Activated CD4-positive, alpha-beta T cell treated with anti-CD3 and anti-CD28 coated beads, Interleukin-2, amount 10 ng/mL, durations not matched to agents 7 days and 5 days (primary cell): ENCODE measurements at regions not wholly inside any gene's neighbourhood (a gene's known extent, or its start where the extent isn't known, plus 50 kb on each side); places are given as distances from the start of the nearest gene placed in this dataset.

Source experiments
- CTCF ChIA-PET: fragments of 350-600 bp; sonication (Branson Sonifier 250); formaldehyde crosslinking; loops from one replicate; lab custom pipeline; 2021; ENCODE audit warnings: antibody characterized with exemption; lab: Charles Lee
- POLR2A ChIA-PET: fragments of 350-600 bp; sonication (Branson Sonifier 250); formaldehyde crosslinking; loops from one replicate; lab custom pipeline; 2021; ENCODE audit warnings: antibody characterized with exemption; lab: Charles Lee
- DNase-seq: peaks from one replicate; pipeline ENCODE4 v3.0.0-alpha.2; 2020
- H3K27ac Mint-ChIP-seq: one replicate; pipeline ENCODE4 v1.8.0; 2021; ENCODE audit warnings: mild to moderate bottlenecking, moderate library complexity, mixed read lengths
- H3K27me3 Mint-ChIP-seq: one replicate; pipeline ENCODE4 v1.8.0; 2021; ENCODE audit warnings: mixed read lengths
- H3K36me3 Mint-ChIP-seq: one replicate; pipeline ENCODE4 v1.8.0; 2021; ENCODE audit warnings: low read depth, mixed read lengths
- H3K4me1 Mint-ChIP-seq: one replicate; pipeline ENCODE4 v1.8.0; 2021; ENCODE audit warnings: mixed read lengths
- H3K4me3 Mint-ChIP-seq: one replicate; pipeline ENCODE4 v1.8.0; 2021; ENCODE audit warnings: mild to moderate bottlenecking, moderate library complexity, mixed read lengths
- H3K9me3 Mint-ChIP-seq: one replicate; pipeline ENCODE4 v1.8.0; 2021; ENCODE audit warnings: mixed read lengths

- no peak for DNase-seq
- H3K27ac Mint-ChIP-seq = no peak overlapping the region
- CTCF ChIA-PET = interaction anchor here (0.9 to 1.1 kb wide), 3 partner anchors 19 to 96 kb away, joined by 3 read pairs; no protein-coding TSS in a partner anchor
- H3K4me1 Mint-ChIP-seq = peaks cover 12% of the 10 kb centered on the region
- peaks cover 3% of the 10 kb centered on the region for H3K36me3 Mint-ChIP-seq
- peaks cover 9% of the 10 kb centered on the region for H3K9me3 Mint-ChIP-seq
- no peak overlapping the region for H3K4me3 Mint-ChIP-seq
- POLR2A ChIA-PET = no interaction called here
- peaks cover 4% of the 10 kb centered on the region for H3K27me3 Mint-ChIP-seq
These were observed 317.9 kb upstream of the KLF6 start for GRCh38 chr10:4102802-4103344.

GRCh38 chr10:4101918-4102654 lies 317.1 kb upstream of the KLF6 start:
- POLR2A ChIA-PET = no interaction called here
- CTCF ChIA-PET = interaction anchor here (0.9 to 1.1 kb wide), 3 partner anchors 19 to 95 kb away, joined by 3 read pairs; no protein-coding TSS in a partner anchor
- Mint-ChIP-seq H3K27ac (no peak overlapping the region), H3K4me3 (no peak overlapping the region), H3K9me3 (peaks cover 9% of the 10 kb centered on the region), H3K4me1 (peaks cover 9% of the 10 kb centered on the region), H3K27me3 (peaks cover 5% of the 10 kb centered on the region), H3K36me3 (peaks cover under 1% of the 10 kb centered on the region)
- no peak for DNase-seq

- H3K36me3 Mint-ChIP-seq = no peaks in the 10 kb centered on the region
- H3K4me1 Mint-ChIP-seq = peaks cover 9% of the 10 kb centered on the region
- no peak overlapping the region for H3K4me3 Mint-ChIP-seq
- no peak overlapping the region for H3K27ac Mint-ChIP-seq
- H3K27me3 Mint-ChIP-seq = peaks cover 5% of the 10 kb centered on the region
- no peak for DNase-seq
- ChIA-PET POLR2A (no interaction called here), CTCF (no interaction called here)
- peaks cover 7% of the 10 kb centered on the region for H3K9me3 Mint-ChIP-seq
These were observed 315.4 kb upstream of the KLF6 start for GRCh38 chr10:4100380-4100779.

- H3K4me3 Mint-ChIP-seq = no peak overlapping the region
- POLR2A ChIA-PET = no interaction called here
- no peak for DNase-seq
- H3K9me3 Mint-ChIP-seq = no peaks in the 10 kb centered on the region
- peaks cover 9% of the 10 kb centered on the region for H3K4me1 Mint-ChIP-seq
- no peak overlapping the region for H3K27ac Mint-ChIP-seq
- no peaks in the 10 kb centered on the region for H3K36me3 Mint-ChIP-seq
- peaks cover 5% of the 10 kb centered on the region for H3K27me3 Mint-ChIP-seq
- CTCF ChIA-PET = no interaction called here
These were observed 314.2 kb upstream of the KLF6 start for GRCh38 chr10:4099202-4099601.

- no peak overlapping the region for H3K27ac Mint-ChIP-seq
- H3K4me1 Mint-ChIP-seq = no peaks in the 10 kb centered on the region
- H3K9me3 Mint-ChIP-seq = peaks cover 7% of the 10 kb centered on the region
- CTCF ChIA-PET = no interaction called here
- peaks cover 8% of the 10 kb centered on the region for H3K27me3 Mint-ChIP-seq
- POLR2A ChIA-PET = no interaction called here
- no peaks in the 10 kb centered on the region for H3K36me3 Mint-ChIP-seq
- no peak for DNase-seq
- no peak overlapping the region for H3K4me3 Mint-ChIP-seq
These were observed 310.3 kb upstream of the KLF6 start for GRCh38 chr10:4095166-4095917.

GRCh38 chr10:4094751-4095150 lies 309.7 kb upstream of the KLF6 start:
- H3K27ac Mint-ChIP-seq = no peak overlapping the region
- no peak for DNase-seq
- H3K27me3 Mint-ChIP-seq = peaks cover 8% of the 10 kb centered on the region
- no peaks in the 10 kb centered on the region for H3K36me3 Mint-ChIP-seq
- ChIA-PET CTCF (no interaction called here), POLR2A (no interaction called here)
- peaks cover 7% of the 10 kb centered on the region for H3K9me3 Mint-ChIP-seq
- H3K4me1 Mint-ChIP-seq = no peaks in the 10 kb centered on the region
- no peak overlapping the region for H3K4me3 Mint-ChIP-seq

GRCh38 chr10:4093438-4093837 lies 308.4 kb upstream of the KLF6 start:
- H3K27ac Mint-ChIP-seq = no peak overlapping the region
- no peaks in the 10 kb centered on the region for H3K4me1 Mint-ChIP-seq
- H3K36me3 Mint-ChIP-seq = no peaks in the 10 kb centered on the region
- no peak for DNase-seq
- H3K9me3 Mint-ChIP-seq = peaks cover 7% of the 10 kb centered on the region
- peaks cover 4% of the 10 kb centered on the region for H3K27me3 Mint-ChIP-seq
- H3K4me3 Mint-ChIP-seq = no peak overlapping the region
- ChIA-PET POLR2A (no interaction called here), CTCF (interaction anchor here (0.7 to 1.0 kb wide), 3 partner anchors 16 to 238 kb away, joined by 3 to 4 read pairs (median 3); no protein-coding TSS in a partner anchor)

GRCh38 chr10:4088354-4089066 lies 303.5 kb upstream of the KLF6 start:
- Mint-ChIP-seq H3K9me3 (peaks cover 12% of the 10 kb centered on the region), H3K4me1 (no peaks in the 10 kb centered on the region), H3K36me3 (peaks cover 3% of the 10 kb centered on the region), H3K27me3 (no peaks in the 10 kb centered on the region), H3K4me3 (no peak overlapping the region), H3K27ac (no peak overlapping the region)
- CTCF ChIA-PET = interaction anchor here (1.0 kb wide), 1 partner anchor 17 kb away, joined by 3 read pairs; no protein-coding TSS in a partner anchor
- POLR2A ChIA-PET = no interaction called here
- DNase-seq = no peak

- H3K27ac Mint-ChIP-seq = no peak overlapping the region
- peaks cover 8% of the 10 kb centered on the region for H3K4me1 Mint-ChIP-seq
- H3K4me3 Mint-ChIP-seq = no peak overlapping the region
- POLR2A ChIA-PET = no interaction called here
- H3K9me3 Mint-ChIP-seq = peaks cover 5% of the 10 kb centered on the region
- no peak for DNase-seq
- no peaks in the 10 kb centered on the region for H3K27me3 Mint-ChIP-seq
- CTCF ChIA-PET = interaction anchor here (1.3 kb wide), 1 partner anchor 11 kb away, joined by 3 read pairs; no protein-coding TSS in a partner anchor
- H3K36me3 Mint-ChIP-seq = peaks cover 3% of the 10 kb centered on the region
These were observed 301.3 kb upstream of the KLF6 start for GRCh38 chr10:4086131-4086898.

GRCh38 chr10:4083509-4084003 lies 298.5 kb upstream of the KLF6 start:
- DNase-seq = no peak
- ChIA-PET CTCF (interaction anchor here (0.6 to 1.1 kb wide), 2 partner anchors 8 to 313 kb away, joined by 4 to 5 read pairs; no protein-coding TSS in a partner anchor), POLR2A (no interaction called here)
- H3K27ac Mint-ChIP-seq = no peak overlapping the region
- peaks cover 6% of the 10 kb centered on the region for H3K36me3 Mint-ChIP-seq
- H3K4me1 Mint-ChIP-seq = peaks cover 26% of the 10 kb centered on the region
- no peak overlapping the region for H3K4me3 Mint-ChIP-seq
- H3K9me3 Mint-ChIP-seq = peaks cover 8% of the 10 kb centered on the region
- H3K27me3 Mint-ChIP-seq = no peaks in the 10 kb centered on the region

GRCh38 chr10:4082861-4083260 lies 297.9 kb upstream of the KLF6 start:
- H3K4me3 Mint-ChIP-seq = no peak overlapping the region
- CTCF ChIA-PET = interaction anchor here (0.6 kb wide), 1 partner anchor 207 kb away, joined by 3 read pairs; no protein-coding TSS in a partner anchor
- peaks cover 27% of the 10 kb centered on the region for H3K4me1 Mint-ChIP-seq
- POLR2A ChIA-PET = no interaction called here
- H3K9me3 Mint-ChIP-seq = peaks cover 7% of the 10 kb centered on the region
- H3K27ac Mint-ChIP-seq = no peak overlapping the region
- peaks cover 5% of the 10 kb centered on the region for H3K36me3 Mint-ChIP-seq
- no peaks in the 10 kb centered on the region for H3K27me3 Mint-ChIP-seq
- DNase-seq = no peak
